Neural progenitor cell (in vitro differentiated cells): ENCODE measurements at regions not wholly inside any gene's neighbourhood (a gene's known extent, or its start where the extent isn't known, plus 50 kb on each side); places are given as distances from the start of the nearest gene placed in this dataset.

Source experiments
- EZH2 ChIP-seq: fragments of 200-600 bp; sonication (generic); IDR thresholded peaks from 2 replicates; pipeline ENCODE4 v1.6.1; 2017; ENCODE audit warnings: antibody characterized with exemption, mild to moderate bottlenecking, moderate library complexity
- TF ChIP-seq, protein P1 (sequence below): fragments of 200-600 bp; sonication (generic); IDR thresholded peaks from 2 replicates; pipeline ENCODE4 v1.5.1; 2017; ENCODE audit warnings: antibody characterized with exemption, mild to moderate bottlenecking

- TF ChIP-seq, protein P1, sequence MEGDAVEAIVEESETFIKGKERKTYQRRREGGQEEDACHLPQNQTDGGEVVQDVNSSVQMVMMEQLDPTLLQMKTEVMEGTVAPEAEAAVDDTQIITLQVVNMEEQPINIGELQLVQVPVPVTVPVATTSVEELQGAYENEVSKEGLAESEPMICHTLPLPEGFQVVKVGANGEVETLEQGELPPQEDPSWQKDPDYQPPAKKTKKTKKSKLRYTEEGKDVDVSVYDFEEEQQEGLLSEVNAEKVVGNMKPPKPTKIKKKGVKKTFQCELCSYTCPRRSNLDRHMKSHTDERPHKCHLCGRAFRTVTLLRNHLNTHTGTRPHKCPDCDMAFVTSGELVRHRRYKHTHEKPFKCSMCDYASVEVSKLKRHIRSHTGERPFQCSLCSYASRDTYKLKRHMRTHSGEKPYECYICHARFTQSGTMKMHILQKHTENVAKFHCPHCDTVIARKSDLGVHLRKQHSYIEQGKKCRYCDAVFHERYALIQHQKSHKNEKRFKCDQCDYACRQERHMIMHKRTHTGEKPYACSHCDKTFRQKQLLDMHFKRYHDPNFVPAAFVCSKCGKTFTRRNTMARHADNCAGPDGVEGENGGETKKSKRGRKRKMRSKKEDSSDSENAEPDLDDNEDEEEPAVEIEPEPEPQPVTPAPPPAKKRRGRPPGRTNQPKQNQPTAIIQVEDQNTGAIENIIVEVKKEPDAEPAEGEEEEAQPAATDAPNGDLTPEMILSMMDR, result no peak
- no peak for TF ChIP-seq EZH2
These were observed 1261.6 kb upstream of the GBE1 start for GRCh38 chr3:83023086-83023485.
